NCI-H460 (cell line): ENCODE measurements at regions not wholly inside any gene's neighbourhood (a gene's known extent, or its start where the extent isn't known, plus 50 kb on each side); places are given as distances from the start of the nearest gene placed in this dataset.
"Not testable (repeated sequence)": the region's sequence is repeated elsewhere in the genome, so short reads cannot be mapped to it uniquely, and the experiment has no call there.

ENCODE experiments used
- DNase-seq: peaks from one replicate; pipeline ENCODE4 v3.0.0-alpha.2; 2016; ENCODE audit warnings: low read depth; ENCODE audit errors: extremely low read depth

DNA sequence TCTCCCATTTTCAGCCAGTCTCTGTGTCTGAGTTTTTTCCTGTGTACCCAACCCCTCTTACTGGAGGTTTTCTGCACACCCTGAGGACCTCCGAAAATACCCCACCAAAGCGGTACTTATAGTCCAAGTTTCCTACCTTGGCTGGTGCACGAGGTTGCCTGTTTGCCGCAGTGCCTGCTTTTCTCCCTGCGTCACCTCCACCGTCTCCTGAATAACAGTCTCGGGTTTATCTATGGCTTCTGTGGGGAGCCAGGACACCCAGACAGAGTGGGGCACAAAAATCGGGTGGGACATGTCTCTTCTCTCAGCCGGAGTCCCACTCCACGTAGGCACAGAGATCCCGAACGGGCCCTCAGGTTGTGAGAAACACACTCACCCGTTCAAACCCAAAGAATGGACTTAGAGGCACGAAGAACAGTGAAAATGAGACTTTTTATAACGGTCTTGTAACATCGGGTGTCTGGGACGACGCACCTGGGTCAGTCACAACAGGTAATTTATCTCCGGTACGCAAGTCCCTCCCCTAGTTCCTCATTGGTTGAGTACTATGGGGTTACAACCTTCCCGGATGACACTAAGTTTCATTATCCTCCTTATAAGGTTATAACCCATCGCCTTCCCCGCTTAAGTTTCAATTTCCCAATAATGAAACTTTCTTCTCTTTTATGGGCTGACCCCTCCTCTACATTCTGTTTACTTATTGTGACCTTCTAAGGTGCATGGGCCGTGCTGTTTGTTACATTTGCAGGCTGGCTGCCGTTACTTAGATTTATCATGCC, 970.2 kb upstream of the COX7C start:
- DNase-seq = no peak

GRCh38 chr5:85648495-85648894, 969.2 kb upstream of the COX7C start:
- DNase-seq = no peak

- DNase-seq = no peak
Measured at GRCh38 chr5:85651731-85652130, 966.0 kb upstream of the COX7C start.

DNA sequence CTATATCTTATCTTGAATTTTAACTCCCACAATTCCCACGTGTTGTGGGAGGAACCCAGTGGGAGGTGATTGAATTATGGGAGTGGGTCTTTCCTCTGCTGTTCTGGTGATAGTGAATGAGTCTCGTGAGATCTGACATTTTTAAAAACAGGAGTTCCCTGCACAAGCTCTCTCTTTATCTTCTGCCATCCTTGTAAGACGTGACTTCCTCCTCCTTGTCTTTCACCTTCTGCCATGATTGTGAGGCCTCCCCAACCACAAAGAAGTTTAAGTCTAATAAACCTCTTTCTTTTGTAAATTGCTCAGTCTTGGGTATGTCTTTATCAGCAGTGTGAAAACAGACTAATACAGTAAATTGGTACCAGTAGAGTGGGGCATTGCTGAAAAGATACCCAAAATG, 963.6 kb upstream of the COX7C start:
- not testable (repeated sequence) for DNase-seq

- DNase-seq = no peak
Measured at GRCh38 chr5:85656050-85656449, 961.7 kb upstream of the COX7C start.

DNA sequence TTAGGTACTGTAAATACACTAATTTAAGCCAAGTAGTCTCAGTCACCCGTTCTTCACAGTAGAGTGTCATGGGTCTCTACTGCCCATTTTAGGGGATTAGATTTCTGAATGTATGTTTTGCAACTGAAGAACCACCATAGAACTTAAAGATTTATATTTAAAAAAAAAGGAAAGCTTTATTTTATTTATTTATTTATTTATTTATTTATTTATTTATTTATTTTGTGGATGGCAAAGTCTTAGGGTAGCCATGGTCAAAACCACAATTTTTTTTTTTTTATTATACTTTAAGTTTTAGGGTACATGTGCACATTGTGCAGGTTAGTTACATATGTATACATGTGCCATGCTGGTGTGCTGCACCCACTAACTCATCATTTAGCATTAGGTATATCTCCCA, 960.4 kb upstream of the COX7C start:
- DNase-seq = not testable (repeated sequence)

DNA sequence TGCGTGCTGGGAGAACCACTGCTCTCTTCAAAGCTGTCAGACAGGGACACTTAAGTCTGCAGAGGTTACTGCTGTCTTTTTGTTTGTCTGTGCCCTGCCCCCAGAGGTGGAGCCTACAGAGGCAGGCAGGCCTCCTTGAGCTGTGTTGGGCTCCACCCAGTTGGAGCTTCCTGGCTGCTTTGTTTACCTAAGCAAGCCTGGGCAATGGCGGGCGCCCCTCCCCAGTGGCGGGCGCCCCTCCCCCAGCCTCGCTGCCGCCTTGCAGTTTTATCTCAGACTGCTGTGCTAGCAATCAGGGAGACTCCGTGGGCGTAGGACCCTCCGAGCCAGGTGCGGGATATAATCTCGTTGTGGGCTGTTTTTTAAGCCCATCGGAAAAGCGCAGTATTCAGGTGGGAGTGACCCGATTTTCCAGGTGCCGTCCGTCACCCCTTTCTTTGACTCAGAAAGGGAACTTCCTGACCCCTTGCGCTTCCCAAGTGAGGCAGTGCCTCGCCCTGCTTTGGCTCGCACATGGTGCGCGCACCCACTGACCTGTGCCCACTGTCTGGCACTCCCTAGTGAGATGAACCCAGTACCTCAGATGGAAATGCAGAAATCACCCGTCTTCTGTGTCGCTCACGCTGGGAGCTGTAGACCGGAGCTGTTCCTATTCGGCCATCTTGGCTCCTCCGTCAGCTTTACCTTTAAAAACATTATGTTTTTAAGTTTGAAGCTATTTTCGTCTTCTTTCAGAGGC, 954.6 kb upstream of the COX7C start:
- not testable (repeated sequence) for DNase-seq

- no peak for DNase-seq
Measured at GRCh38 chr5:85663708-85664031, 954.1 kb upstream of the COX7C start.

GRCh38 chr5:85670417-85670816, 947.3 kb upstream of the COX7C start:
- DNase-seq = no peak

DNA sequence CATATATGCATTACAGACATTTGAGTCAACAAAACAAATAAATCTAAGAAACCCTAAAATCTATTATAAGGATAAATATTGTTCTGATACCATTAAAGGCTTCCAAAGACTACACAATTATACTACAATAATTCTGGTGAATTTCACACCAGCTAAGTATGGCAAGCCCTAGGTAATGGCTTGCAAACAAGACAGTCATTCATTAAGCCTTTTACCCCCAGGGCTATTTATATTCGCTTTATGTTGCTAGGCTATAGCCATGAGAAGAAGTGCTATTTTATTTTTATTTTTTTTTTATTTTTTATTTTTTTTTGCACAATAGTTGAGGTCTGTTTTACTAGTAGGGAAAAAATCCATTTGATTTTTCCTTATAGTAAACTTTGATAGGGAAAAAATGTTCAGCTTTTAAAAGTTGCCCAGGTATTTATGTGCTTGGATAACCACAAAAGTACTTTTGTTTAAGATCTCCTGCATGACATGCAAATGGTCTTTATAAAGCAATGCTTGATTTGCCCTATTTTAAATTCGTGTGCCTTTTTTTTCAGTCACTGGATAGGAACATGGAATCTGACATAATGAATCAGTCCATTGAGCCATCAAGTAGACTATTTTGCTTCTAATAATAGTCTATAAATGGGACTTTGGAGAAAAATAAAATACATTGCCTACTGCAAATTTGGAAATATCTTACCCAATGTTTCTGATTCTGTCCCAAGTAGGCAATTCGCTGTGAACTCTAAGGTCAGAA, 946.3 kb upstream of the COX7C start:
- DNase-seq = no peak

- DNase-seq = no peak
Measured at GRCh38 chr5:85681871-85682270, 935.9 kb upstream of the COX7C start.

- no peak for DNase-seq
Measured at GRCh38 chr5:85684351-85684750, 933.4 kb upstream of the COX7C start.

- no peak for DNase-seq
Measured at GRCh38 chr5:85703296-85703695, 914.4 kb upstream of the COX7C start.

- no peak for DNase-seq
Measured at GRCh38 chr5:85709728-85710127, 908.0 kb upstream of the COX7C start.

GRCh38 chr5:85716344-85717202, 901.2 kb upstream of the COX7C start:
- DNase-seq = no peak

DNA sequence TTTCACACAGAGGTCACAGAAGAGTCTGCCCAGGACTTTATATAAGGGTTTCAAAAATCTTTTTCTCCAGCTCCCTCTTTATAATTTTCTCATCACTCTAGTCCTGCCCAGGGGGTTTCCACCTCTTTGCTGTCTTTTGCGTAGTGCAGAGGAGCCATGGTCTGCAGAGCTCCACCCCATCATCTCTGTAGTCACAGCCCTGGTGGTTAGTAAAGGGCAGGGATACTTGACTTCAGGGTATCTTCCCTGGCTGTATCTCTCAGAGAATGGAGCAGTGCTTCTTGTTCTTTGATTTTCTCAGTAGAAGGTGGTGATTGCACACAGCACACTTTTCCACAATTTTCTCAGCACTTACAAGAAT, 900.6 kb upstream of the COX7C start:
- DNase-seq = no peak

DNA sequence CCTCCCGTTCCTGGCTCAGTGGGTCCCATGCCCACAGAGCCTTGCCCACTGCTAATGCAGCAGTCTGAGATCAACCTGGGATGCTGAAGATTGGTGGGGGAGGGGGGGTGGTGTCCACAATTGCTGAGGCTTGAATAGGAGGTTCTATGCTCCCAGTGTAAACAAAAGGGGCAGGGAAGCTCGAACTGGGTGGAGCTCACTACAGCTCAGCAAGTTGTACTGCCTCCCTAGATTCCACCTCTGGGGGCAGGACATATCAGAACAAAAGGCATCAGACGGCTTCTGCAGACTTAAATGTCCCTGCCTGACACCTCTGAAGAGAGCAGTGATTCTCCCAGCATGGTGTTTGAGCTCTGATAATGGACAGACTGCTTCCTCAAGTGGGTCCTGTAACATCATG, 885.6 kb upstream of the COX7C start:
- no peak for DNase-seq

DNA sequence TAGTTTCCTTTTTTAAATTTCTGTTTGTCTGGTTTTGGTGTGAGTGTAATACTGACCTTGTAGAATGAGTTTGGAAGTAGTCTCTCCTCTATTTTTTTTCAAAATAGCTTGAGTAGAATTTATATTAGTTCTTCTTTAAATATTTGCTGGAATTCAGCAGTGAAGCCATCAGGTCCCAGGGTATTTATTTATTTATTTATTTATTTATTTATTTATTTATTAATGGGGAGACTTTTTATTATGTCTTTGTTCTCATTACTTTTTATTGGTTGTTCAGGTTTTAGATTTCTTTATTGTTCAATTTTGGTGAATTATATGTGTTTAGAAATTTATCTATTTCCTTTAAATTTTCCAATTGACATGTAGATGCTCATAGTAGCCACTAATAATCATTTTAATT, 875.8 kb upstream of the COX7C start:
- no peak for DNase-seq

DNA sequence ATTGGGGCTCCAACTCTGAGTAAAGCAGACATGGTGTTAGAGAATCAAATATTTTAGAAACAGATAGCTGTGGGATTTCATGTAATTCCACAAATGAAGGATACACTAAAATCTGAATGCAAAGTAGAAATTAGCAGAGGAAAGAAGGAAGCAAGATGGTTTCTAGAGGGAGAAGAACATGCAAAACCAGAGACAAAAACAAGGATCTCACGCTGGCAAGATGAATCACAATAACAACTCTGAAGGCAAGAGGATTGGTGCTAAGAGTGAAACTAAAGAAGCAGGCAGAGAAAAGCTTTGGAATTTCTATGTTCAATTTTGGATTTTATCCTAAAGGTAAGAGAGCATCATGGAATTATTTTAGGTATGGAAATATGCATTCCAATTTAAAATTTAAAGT, 857.2 kb upstream of the COX7C start:
- no peak for DNase-seq

- no peak for DNase-seq
Measured at GRCh38 chr5:85769347-85769746, 848.4 kb upstream of the COX7C start.

DNA sequence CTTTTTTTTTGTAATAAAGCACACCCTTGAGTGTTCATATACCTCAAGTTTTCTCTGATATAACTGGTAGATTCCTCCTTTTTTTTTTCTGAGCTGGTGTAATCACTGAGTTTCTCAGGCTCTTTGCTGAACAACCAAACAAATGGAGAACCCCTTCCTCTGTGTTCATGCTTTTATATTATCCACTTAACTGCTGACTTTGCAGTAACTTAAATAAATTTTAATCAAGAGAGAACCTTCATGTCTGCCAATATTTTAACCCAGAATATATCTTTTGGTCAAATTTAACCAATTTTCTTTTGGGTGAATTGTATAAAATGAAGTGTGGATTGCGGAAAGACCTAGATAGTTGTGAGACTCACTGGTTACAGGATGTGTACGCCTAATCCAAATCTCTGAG, 833.0 kb upstream of the COX7C start:
- no peak for DNase-seq
